Astrocyte (in vitro differentiated cells and primary cell): ENCODE measurements at regions not wholly inside any gene's neighbourhood (a gene's known extent, or its start where the extent isn't known, plus 50 kb on each side); places are given as distances from the start of the nearest gene placed in this dataset.

Experiments
- EZH2 ChIP-seq: IDR thresholded peaks from 2 replicates; pipeline ENCODE4 v1.6.1; 2012; ENCODE audit warnings: mild to moderate bottlenecking, low read length, inconsistent platforms; ENCODE audit not compliant: insufficient read depth
- TF ChIP-seq, protein P1 (sequence below): IDR thresholded peaks from 2 replicates; pipeline ENCODE4 v1.5.1; 2011; ENCODE audit warnings: low read depth, mild to moderate bottlenecking, inconsistent platforms, low read length, moderate library complexity; ENCODE audit not compliant: insufficient read depth

DNA sequence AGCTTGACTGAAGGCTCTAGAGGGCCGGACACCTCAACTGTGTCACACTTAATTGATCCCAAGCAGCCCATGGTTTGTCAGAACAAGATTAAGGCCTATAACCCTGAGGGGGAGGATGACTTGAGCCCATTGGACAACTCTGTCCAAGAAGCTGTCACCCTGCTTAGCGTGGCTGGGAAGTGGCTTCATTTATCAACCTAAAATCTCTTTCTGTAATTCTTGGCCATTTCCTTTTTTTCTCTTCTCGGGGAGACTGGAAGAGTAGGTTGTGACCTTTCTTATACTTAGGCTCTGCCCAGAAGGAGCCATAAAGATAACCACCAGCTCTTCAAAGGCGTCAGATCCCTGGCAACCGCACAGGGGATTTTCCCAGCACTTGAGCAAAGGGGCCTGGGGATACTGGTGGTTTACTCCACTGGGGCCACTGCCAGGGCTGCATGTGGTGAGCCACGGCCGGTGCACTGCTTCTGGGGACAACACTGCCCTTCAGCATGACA lies 265.5 kb downstream of the CYRIA start:
- TF ChIP-seq, protein P1, sequence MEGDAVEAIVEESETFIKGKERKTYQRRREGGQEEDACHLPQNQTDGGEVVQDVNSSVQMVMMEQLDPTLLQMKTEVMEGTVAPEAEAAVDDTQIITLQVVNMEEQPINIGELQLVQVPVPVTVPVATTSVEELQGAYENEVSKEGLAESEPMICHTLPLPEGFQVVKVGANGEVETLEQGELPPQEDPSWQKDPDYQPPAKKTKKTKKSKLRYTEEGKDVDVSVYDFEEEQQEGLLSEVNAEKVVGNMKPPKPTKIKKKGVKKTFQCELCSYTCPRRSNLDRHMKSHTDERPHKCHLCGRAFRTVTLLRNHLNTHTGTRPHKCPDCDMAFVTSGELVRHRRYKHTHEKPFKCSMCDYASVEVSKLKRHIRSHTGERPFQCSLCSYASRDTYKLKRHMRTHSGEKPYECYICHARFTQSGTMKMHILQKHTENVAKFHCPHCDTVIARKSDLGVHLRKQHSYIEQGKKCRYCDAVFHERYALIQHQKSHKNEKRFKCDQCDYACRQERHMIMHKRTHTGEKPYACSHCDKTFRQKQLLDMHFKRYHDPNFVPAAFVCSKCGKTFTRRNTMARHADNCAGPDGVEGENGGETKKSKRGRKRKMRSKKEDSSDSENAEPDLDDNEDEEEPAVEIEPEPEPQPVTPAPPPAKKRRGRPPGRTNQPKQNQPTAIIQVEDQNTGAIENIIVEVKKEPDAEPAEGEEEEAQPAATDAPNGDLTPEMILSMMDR = no peak
- TF ChIP-seq EZH2 = no peak
